ENCODE measurements at regions not wholly inside any gene's neighbourhood (a gene's known extent, or its start where the extent isn't known, plus 50 kb on each side); places are given as distances from the start of the nearest gene placed in this dataset.

GRCh38 chr2:17257189-17257909 lies 260.9 kb downstream of the RAD51AP2 start (continued):
- TF ChIP-seq ZXDB (tag by site-specific recombination; IDR thresholded peaks at IDR 0.05) (no peak), ZNF26 (tag by site-specific recombination; IDR thresholded peaks at IDR 0.05) (no peak), ZNF24 (tag by site-specific recombination; IDR thresholded peaks at IDR 0.05) (no peak), ZNF792 (tag by site-specific recombination; IDR thresholded peaks at IDR 0.05) (no peak), ELK4 (IDR thresholded peaks at IDR 0.05; ENCODE audit: borderline replicate concordance, low read depth, low read length) (no peak), ATF2 (tag by site-specific recombination; IDR thresholded peaks at IDR 0.05; ENCODE audit: low read depth) (no peak)
- TF ChIP-seq, protein P1, sequence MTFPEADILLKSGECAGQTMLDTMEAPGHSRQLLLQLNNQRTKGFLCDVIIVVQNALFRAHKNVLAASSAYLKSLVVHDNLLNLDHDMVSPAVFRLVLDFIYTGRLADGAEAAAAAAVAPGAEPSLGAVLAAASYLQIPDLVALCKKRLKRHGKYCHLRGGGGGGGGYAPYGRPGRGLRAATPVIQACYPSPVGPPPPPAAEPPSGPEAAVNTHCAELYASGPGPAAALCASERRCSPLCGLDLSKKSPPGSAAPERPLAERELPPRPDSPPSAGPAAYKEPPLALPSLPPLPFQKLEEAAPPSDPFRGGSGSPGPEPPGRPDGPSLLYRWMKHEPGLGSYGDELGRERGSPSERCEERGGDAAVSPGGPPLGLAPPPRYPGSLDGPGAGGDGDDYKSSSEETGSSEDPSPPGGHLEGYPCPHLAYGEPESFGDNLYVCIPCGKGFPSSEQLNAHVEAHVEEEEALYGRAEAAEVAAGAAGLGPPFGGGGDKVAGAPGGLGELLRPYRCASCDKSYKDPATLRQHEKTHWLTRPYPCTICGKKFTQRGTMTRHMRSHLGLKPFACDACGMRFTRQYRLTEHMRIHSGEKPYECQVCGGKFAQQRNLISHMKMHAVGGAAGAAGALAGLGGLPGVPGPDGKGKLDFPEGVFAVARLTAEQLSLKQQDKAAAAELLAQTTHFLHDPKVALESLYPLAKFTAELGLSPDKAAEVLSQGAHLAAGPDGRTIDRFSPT (tag by site-specific recombination; IDR thresholded peaks at IDR 0.05) = no peak
- TF ChIP-seq, protein P2, sequence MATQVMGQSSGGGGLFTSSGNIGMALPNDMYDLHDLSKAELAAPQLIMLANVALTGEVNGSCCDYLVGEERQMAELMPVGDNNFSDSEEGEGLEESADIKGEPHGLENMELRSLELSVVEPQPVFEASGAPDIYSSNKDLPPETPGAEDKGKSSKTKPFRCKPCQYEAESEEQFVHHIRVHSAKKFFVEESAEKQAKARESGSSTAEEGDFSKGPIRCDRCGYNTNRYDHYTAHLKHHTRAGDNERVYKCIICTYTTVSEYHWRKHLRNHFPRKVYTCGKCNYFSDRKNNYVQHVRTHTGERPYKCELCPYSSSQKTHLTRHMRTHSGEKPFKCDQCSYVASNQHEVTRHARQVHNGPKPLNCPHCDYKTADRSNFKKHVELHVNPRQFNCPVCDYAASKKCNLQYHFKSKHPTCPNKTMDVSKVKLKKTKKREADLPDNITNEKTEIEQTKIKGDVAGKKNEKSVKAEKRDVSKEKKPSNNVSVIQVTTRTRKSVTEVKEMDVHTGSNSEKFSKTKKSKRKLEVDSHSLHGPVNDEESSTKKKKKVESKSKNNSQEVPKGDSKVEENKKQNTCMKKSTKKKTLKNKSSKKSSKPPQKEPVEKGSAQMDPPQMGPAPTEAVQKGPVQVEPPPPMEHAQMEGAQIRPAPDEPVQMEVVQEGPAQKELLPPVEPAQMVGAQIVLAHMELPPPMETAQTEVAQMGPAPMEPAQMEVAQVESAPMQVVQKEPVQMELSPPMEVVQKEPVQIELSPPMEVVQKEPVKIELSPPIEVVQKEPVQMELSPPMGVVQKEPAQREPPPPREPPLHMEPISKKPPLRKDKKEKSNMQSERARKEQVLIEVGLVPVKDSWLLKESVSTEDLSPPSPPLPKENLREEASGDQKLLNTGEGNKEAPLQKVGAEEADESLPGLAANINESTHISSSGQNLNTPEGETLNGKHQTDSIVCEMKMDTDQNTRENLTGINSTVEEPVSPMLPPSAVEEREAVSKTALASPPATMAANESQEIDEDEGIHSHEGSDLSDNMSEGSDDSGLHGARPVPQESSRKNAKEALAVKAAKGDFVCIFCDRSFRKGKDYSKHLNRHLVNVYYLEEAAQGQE (tag by site-specific recombination; IDR thresholded peaks at IDR 0.05) = no peak
- TF ChIP-seq, protein P3, sequence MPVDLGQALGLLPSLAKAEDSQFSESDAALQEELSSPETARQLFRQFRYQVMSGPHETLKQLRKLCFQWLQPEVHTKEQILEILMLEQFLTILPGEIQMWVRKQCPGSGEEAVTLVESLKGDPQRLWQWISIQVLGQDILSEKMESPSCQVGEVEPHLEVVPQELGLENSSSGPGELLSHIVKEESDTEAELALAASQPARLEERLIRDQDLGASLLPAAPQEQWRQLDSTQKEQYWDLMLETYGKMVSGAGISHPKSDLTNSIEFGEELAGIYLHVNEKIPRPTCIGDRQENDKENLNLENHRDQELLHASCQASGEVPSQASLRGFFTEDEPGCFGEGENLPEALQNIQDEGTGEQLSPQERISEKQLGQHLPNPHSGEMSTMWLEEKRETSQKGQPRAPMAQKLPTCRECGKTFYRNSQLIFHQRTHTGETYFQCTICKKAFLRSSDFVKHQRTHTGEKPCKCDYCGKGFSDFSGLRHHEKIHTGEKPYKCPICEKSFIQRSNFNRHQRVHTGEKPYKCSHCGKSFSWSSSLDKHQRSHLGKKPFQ (tag by site-specific recombination; IDR thresholded peaks at IDR 0.05) = no peak

DNA sequence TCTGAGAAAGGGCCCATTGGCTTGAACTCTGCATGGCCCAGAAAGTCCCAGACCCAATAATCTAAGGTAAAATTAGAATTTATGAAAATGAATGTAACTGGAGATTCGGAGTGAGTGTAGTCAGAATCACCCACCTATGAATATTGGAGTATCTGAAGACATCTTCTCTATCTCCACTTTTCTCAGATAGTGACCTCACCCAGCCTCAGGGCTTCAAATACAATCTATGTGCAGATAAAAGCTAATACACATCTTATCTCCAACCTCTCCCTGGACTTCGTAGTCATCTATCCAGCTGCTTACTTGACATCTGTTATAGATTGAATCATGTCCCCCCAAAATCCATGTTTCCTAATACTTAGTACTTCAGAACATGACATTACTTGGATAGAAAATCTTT lies 263.2 kb downstream of the RAD51AP2 start:
- no peaks in the 10 kb centered on the region for H3K9me3 ChIP-seq (ENCODE audit: control insufficient read depth, insufficient read depth, low read depth, low read length)
- ChIA-PET CTCF (no interaction called here), POLR2A (no interaction called here)
- no peaks in the 10 kb centered on the region for H3K36me3 ChIP-seq (ENCODE audit: control insufficient read depth in 2 of 2, insufficient read depth in 1 of 2, low read length in 2 of 2)
- no peak overlapping the region for H3K27ac ChIP-seq (ENCODE audit: extremely low read depth, low read depth, low read length)
- TF ChIP-seq ZNF10 (tag by site-specific recombination; IDR thresholded peaks at IDR 0.05) (no peak), ZNF701 (tag by site-specific recombination; IDR thresholded peaks at IDR 0.05) (no peak), ZNF24 (tag by site-specific recombination; IDR thresholded peaks at IDR 0.05) (no peak), ZSCAN4 (tag by site-specific recombination; IDR thresholded peaks at IDR 0.05) (no peak), ZNF677 (tag by site-specific recombination; IDR thresholded peaks at IDR 0.05) (no peak), ZNF768 (tag by site-specific recombination; IDR thresholded peaks at IDR 0.05) (no peak), ZNF311 (tag by site-specific recombination; IDR thresholded peaks at IDR 0.05; ENCODE audit: borderline replicate concordance) (no peak), TRIM28 (IDR thresholded peaks at IDR 0.05; ENCODE audit: borderline replicate concordance, low read length) (no peak), EGR2 (tag by site-specific recombination; IDR thresholded peaks at IDR 0.05; ENCODE audit: low read depth) (no peak), ZBTB8A (tag by site-specific recombination; IDR thresholded peaks at IDR 0.05) (no peak), ZNF202 (tag by site-specific recombination; IDR thresholded peaks at IDR 0.05; ENCODE audit: borderline replicate concordance) (no peak), ZNF2 (tag by site-specific recombination; IDR thresholded peaks at IDR 0.05) (no peak), ZNF433 (tag by site-specific recombination; IDR thresholded peaks at IDR 0.05; ENCODE audit: low read depth) (no peak), GLIS1 (tag by site-specific recombination; IDR thresholded peaks at IDR 0.05) (no peak), ZNF169 (tag by site-specific recombination; IDR thresholded peaks at IDR 0.05) (no peak)
- no peaks in the 10 kb centered on the region for H3K4me1 ChIP-seq (ENCODE audit: control insufficient read depth, insufficient read depth, low read length)
- no peak overlapping the region for H3K4me3 ChIP-seq (ENCODE audit: low read depth, low read length)
